K562 (cell line): ENCODE measurements at regions not wholly inside any gene's neighbourhood (a gene's known extent, or its start where the extent isn't known, plus 50 kb on each side); places are given as distances from the start of the nearest gene placed in this dataset.

Experiments used
- MAFF ChIP-seq: IDR thresholded peaks from 2 replicates; pipeline ENCODE4 v1.6.1; 2012; ENCODE audit warnings: low read length, improper control_type of control experiment
- TF ChIP-seq, protein P1 (sequence below), 2 experiments: fragments of 450-650 bp; formaldehyde crosslinking in 1 of 2; IDR thresholded peaks; 2 replicates each; pipeline versions ENCODE4 v1.4.0 to v1.6.1; 2014 to 2020; ENCODE audit warnings: mild to moderate bottlenecking in 2 of 2, borderline replicate concordance in 1 of 2, low read depth in 1 of 2

DNA sequence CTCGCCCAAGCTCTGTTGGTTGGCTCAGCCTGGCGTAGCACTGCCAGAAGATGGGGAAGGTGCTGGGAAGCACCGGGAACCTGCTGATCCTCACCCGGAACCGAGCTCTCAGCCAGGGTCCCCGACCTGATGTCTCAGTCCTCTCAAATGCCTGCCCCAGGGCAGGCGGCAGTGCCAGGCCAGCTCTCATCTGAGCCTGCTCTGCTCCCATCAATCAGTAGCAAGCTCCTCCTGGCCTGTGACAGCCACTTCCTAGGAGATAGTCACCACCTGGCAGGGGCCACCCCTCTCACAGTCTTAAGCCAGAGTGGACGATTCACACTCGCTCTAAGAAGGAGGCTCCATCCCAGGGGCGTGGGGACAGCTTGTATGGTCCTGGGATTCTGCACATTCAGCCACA, 62.0 kb downstream of the ENGASE start (continued):
- TF ChIP-seq, protein P1, sequence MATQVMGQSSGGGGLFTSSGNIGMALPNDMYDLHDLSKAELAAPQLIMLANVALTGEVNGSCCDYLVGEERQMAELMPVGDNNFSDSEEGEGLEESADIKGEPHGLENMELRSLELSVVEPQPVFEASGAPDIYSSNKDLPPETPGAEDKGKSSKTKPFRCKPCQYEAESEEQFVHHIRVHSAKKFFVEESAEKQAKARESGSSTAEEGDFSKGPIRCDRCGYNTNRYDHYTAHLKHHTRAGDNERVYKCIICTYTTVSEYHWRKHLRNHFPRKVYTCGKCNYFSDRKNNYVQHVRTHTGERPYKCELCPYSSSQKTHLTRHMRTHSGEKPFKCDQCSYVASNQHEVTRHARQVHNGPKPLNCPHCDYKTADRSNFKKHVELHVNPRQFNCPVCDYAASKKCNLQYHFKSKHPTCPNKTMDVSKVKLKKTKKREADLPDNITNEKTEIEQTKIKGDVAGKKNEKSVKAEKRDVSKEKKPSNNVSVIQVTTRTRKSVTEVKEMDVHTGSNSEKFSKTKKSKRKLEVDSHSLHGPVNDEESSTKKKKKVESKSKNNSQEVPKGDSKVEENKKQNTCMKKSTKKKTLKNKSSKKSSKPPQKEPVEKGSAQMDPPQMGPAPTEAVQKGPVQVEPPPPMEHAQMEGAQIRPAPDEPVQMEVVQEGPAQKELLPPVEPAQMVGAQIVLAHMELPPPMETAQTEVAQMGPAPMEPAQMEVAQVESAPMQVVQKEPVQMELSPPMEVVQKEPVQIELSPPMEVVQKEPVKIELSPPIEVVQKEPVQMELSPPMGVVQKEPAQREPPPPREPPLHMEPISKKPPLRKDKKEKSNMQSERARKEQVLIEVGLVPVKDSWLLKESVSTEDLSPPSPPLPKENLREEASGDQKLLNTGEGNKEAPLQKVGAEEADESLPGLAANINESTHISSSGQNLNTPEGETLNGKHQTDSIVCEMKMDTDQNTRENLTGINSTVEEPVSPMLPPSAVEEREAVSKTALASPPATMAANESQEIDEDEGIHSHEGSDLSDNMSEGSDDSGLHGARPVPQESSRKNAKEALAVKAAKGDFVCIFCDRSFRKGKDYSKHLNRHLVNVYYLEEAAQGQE (IDR thresholded peaks at IDR 0.05; ENCODE audit: borderline replicate concordance): no peak
- TF ChIP-seq, protein P1 (CRISPR knock-in tag; IDR thresholded peaks at IDR 0.05; ENCODE audit: low read depth): no peak
- TF ChIP-seq MAFF: no peak
